ENCODE measurements at regions not wholly inside any gene's neighbourhood (a gene's known extent, or its start where the extent isn't known, plus 50 kb on each side); places are given as distances from the start of the nearest gene placed in this dataset.

- peaks cover 0 to 3% (median 0%) of the 10 kb centered on the region in 3 donors for H3K9me3 Mint-ChIP-seq
- no peaks in the 10 kb centered on the region for H3K9me3 ChIP-seq
- H3K4me3 ChIP-seq (ENCODE audit: control insufficient read depth in 1 of 2, extremely low read depth in 1 of 2, low read length in 1 of 2), result no peak overlapping the region
- H3K4me3 Mint-ChIP-seq, result no peak overlapping the region
- no peaks in the 10 kb centered on the region for H3K4me1 ChIP-seq (ENCODE audit: control insufficient read depth in 1 of 2, extremely low read depth in 1 of 2, insufficient read depth in 2 of 2, low read length in 2 of 2)
- no peak overlapping the region for H3K27ac Mint-ChIP-seq
- peaks cover 0 to 1% of the 10 kb centered on the region in 2 donors for H3K27me3 Mint-ChIP-seq
- POLR2A ChIA-PET, result no interaction called here
- H3K36me3 ChIP-seq (ENCODE audit: control insufficient read depth in 2 of 2, extremely low read depth in 1 of 2, insufficient read depth in 1 of 2, low read length in 1 of 2), result no peaks in the 10 kb centered on the region
- H3K27me3 ChIP-seq (replicated peaks in 1 of 2; ENCODE audit: control insufficient read depth in 2 of 2, extremely low read depth in 1 of 2, insufficient read depth in 2 of 2, low read length in 1 of 2), result peaks cover 0 to 4% of the 10 kb centered on the region in 2 experiments
- ATAC-seq (replicated peaks in 1 of 4) (no peak), DNase-seq (no peak)
- no peaks in the 10 kb centered on the region for H3K4me1 Mint-ChIP-seq
- H3K27ac ChIP-seq (ENCODE audit: low read length), result no peak overlapping the region
- CTCF ChIA-PET, result no interaction called here
- H3K36me3 Mint-ChIP-seq, result no peaks in the 10 kb centered on the region
- no CpG with 5 or more reads among the region's 1 CpG for WGBS (ENCODE audit: insufficient coverage)
Observed at GRCh38 chr1:55927702-55928290, 651.6 kb downstream of the PLPP3 start.

- no peak overlapping the region for H3K4me3 ChIP-seq (ENCODE audit: control insufficient read depth in 1 of 2, extremely low read depth in 1 of 2, low read length in 1 of 2)
- H3K27ac ChIP-seq (ENCODE audit: low read length), result no peak overlapping the region
- 75% methylated on average over 5 of the region's 11 CpGs for WGBS (ENCODE audit: insufficient coverage)
- no peak for ATAC-seq (replicated peaks in 1 of 4)
- Mint-ChIP-seq H3K36me3 (no peaks in the 10 kb centered on the region), H3K27ac (no peak overlapping the region), H3K27me3 (peaks cover 0 to under 1% of the 10 kb centered on the region in 2 donors), H3K9me3 (peaks cover 0 to 3% (median 0%) of the 10 kb centered on the region in 3 donors), H3K4me1 (no peaks in the 10 kb centered on the region), H3K4me3 (no peak overlapping the region)
- H3K9me3 ChIP-seq, result no peaks in the 10 kb centered on the region
- H3K27me3 ChIP-seq (replicated peaks in 1 of 2; ENCODE audit: control insufficient read depth in 2 of 2, extremely low read depth in 1 of 2, insufficient read depth in 2 of 2, low read length in 1 of 2), result peaks cover 0 to 4% of the 10 kb centered on the region in 2 experiments
- no peaks in the 10 kb centered on the region for H3K36me3 ChIP-seq (ENCODE audit: control insufficient read depth in 2 of 2, extremely low read depth in 1 of 2, insufficient read depth in 1 of 2, low read length in 1 of 2)
- POLR2A ChIA-PET, result no interaction called here
- CTCF ChIA-PET, result no interaction called here
- H3K4me1 ChIP-seq (ENCODE audit: control insufficient read depth in 1 of 2, extremely low read depth in 1 of 2, insufficient read depth in 2 of 2, low read length in 2 of 2), result no peaks in the 10 kb centered on the region
- no peak for DNase-seq
Observed at GRCh38 chr1:55926906-55927471, 652.4 kb downstream of the PLPP3 start.

- DNase-seq (no peak), ATAC-seq (replicated peaks in 1 of 4) (no peak)
- Histone ChIP-seq H3K27me3 (replicated peaks in 1 of 2; ENCODE audit: control insufficient read depth in 2 of 2, extremely low read depth in 1 of 2, insufficient read depth in 2 of 2, low read length in 1 of 2) (peaks cover 0 to 7% of the 10 kb centered on the region in 2 experiments), H3K4me1 (ENCODE audit: control insufficient read depth in 1 of 2, extremely low read depth in 1 of 2, insufficient read depth in 2 of 2, low read length in 2 of 2) (no peaks in the 10 kb centered on the region), H3K4me3 (ENCODE audit: control insufficient read depth in 1 of 2, extremely low read depth in 1 of 2, low read length in 1 of 2) (no peak overlapping the region), H3K36me3 (ENCODE audit: control insufficient read depth in 2 of 2, extremely low read depth in 1 of 2, insufficient read depth in 1 of 2, low read length in 1 of 2) (no peaks in the 10 kb centered on the region), H3K27ac (ENCODE audit: low read length) (no peak overlapping the region), H3K9me3 (no peaks in the 10 kb centered on the region)
- Mint-ChIP-seq H3K27me3 (peaks cover 2 to 4% of the 10 kb centered on the region in 2 donors), H3K36me3 (no peaks in the 10 kb centered on the region), H3K27ac (no peak overlapping the region), H3K9me3 (no peaks in the 10 kb centered on the region), H3K4me3 (no peak overlapping the region), H3K4me1 (no peaks in the 10 kb centered on the region)
- ChIA-PET CTCF (no interaction called here), POLR2A (no interaction called here)
- no CpG with 5 or more reads among the region's 3 CpGs for WGBS (ENCODE audit: insufficient coverage)
Observed at GRCh38 chr1:55916907-55917306, 662.5 kb downstream of the PLPP3 start.

- no peak overlapping the region for H3K4me3 Mint-ChIP-seq
- peaks cover 2 to 4% of the 10 kb centered on the region in 2 donors for H3K27me3 Mint-ChIP-seq
- H3K9me3 Mint-ChIP-seq, result no peaks in the 10 kb centered on the region
- CTCF ChIA-PET, result no interaction called here
- Histone ChIP-seq H3K4me3 (ENCODE audit: control insufficient read depth in 1 of 2, extremely low read depth in 1 of 2, low read length in 1 of 2) (no peak overlapping the region), H3K36me3 (ENCODE audit: control insufficient read depth in 2 of 2, extremely low read depth in 1 of 2, insufficient read depth in 1 of 2, low read length in 1 of 2) (no peaks in the 10 kb centered on the region), H3K27me3 (replicated peaks in 1 of 2; ENCODE audit: control insufficient read depth in 2 of 2, extremely low read depth in 1 of 2, insufficient read depth in 2 of 2, low read length in 1 of 2) (peaks cover 0 to 7% of the 10 kb centered on the region in 2 experiments), H3K4me1 (ENCODE audit: control insufficient read depth in 1 of 2, extremely low read depth in 1 of 2, insufficient read depth in 2 of 2, low read length in 2 of 2) (no peaks in the 10 kb centered on the region), H3K9me3 (no peaks in the 10 kb centered on the region), H3K27ac (ENCODE audit: low read length) (no peak overlapping the region)
- POLR2A ChIA-PET, result no interaction called here
- no CpG with 5 or more reads among the region's 2 CpGs for WGBS (ENCODE audit: insufficient coverage)
- no peak for DNase-seq
- H3K27ac Mint-ChIP-seq, result no peak overlapping the region
- no peaks in the 10 kb centered on the region for H3K4me1 Mint-ChIP-seq
- no peak for ATAC-seq (replicated peaks in 1 of 4)
- H3K36me3 Mint-ChIP-seq, result no peaks in the 10 kb centered on the region
Observed at GRCh38 chr1:55916481-55916880, 662.9 kb downstream of the PLPP3 start.

- H3K27me3 Mint-ChIP-seq, result peaks cover 2 to 4% of the 10 kb centered on the region in 2 donors
- H3K4me1 Mint-ChIP-seq, result no peaks in the 10 kb centered on the region
- CTCF ChIA-PET, result no interaction called here
- no peaks in the 10 kb centered on the region for H3K36me3 Mint-ChIP-seq
- H3K9me3 ChIP-seq, result no peaks in the 10 kb centered on the region
- WGBS (ENCODE audit: insufficient coverage), result 75% methylated on average over 6 of the region's 7 CpGs
- no peak overlapping the region for H3K4me3 ChIP-seq (ENCODE audit: control insufficient read depth in 1 of 2, extremely low read depth in 1 of 2, low read length in 1 of 2)
- H3K36me3 ChIP-seq (ENCODE audit: control insufficient read depth in 2 of 2, extremely low read depth in 1 of 2, insufficient read depth in 1 of 2, low read length in 1 of 2), result no peaks in the 10 kb centered on the region
- no peak overlapping the region for H3K4me3 Mint-ChIP-seq
- POLR2A ChIA-PET, result no interaction called here
- no peaks in the 10 kb centered on the region for H3K9me3 Mint-ChIP-seq
- no peak for ATAC-seq (replicated peaks in 1 of 4)
- H3K27me3 ChIP-seq (replicated peaks in 1 of 2; ENCODE audit: control insufficient read depth in 2 of 2, extremely low read depth in 1 of 2, insufficient read depth in 2 of 2, low read length in 1 of 2), result peaks cover 0 to 7% of the 10 kb centered on the region in 2 experiments
- no peak for DNase-seq
- H3K27ac ChIP-seq (ENCODE audit: low read length), result no peak overlapping the region
- H3K4me1 ChIP-seq (ENCODE audit: control insufficient read depth in 1 of 2, extremely low read depth in 1 of 2, insufficient read depth in 2 of 2, low read length in 2 of 2), result no peaks in the 10 kb centered on the region
- H3K27ac Mint-ChIP-seq, result no peak overlapping the region
Observed at GRCh38 chr1:55913565-55913964, 665.8 kb downstream of the PLPP3 start.

- Histone ChIP-seq H3K4me3 (ENCODE audit: control insufficient read depth in 1 of 2, extremely low read depth in 1 of 2, low read length in 1 of 2) (no peak overlapping the region), H3K9me3 (no peaks in the 10 kb centered on the region), H3K27me3 (replicated peaks in 1 of 2; ENCODE audit: control insufficient read depth in 2 of 2, extremely low read depth in 1 of 2, insufficient read depth in 2 of 2, low read length in 1 of 2) (peaks cover 0 to 7% of the 10 kb centered on the region in 2 experiments), H3K27ac (ENCODE audit: low read length) (no peak overlapping the region), H3K36me3 (ENCODE audit: control insufficient read depth in 2 of 2, extremely low read depth in 1 of 2, insufficient read depth in 1 of 2, low read length in 1 of 2) (no peaks in the 10 kb centered on the region), H3K4me1 (ENCODE audit: control insufficient read depth in 1 of 2, extremely low read depth in 1 of 2, insufficient read depth in 2 of 2, low read length in 2 of 2) (no peaks in the 10 kb centered on the region)
- 87% methylated on average over 6 of the region's 6 CpGs for WGBS (ENCODE audit: insufficient coverage)
- Mint-ChIP-seq H3K36me3 (no peaks in the 10 kb centered on the region), H3K27ac (no peak overlapping the region), H3K4me1 (no peaks in the 10 kb centered on the region), H3K9me3 (no peaks in the 10 kb centered on the region), H3K4me3 (no peak overlapping the region), H3K27me3 (peaks cover 2% of the 10 kb centered on the region in 2 donors)
- CTCF ChIA-PET, result no interaction called here
- ATAC-seq (replicated peaks in 1 of 4), result no peak
- no peak for DNase-seq
- POLR2A ChIA-PET, result no interaction called here
Observed at GRCh38 chr1:55912438-55912837, 666.9 kb downstream of the PLPP3 start.

GRCh38 chr1:55904541-55904940 lies 674.8 kb downstream of the PLPP3 start:
- Histone ChIP-seq H3K9me3 (no peaks in the 10 kb centered on the region), H3K27ac (ENCODE audit: low read length) (no peak overlapping the region), H3K4me3 (ENCODE audit: control insufficient read depth in 1 of 2, extremely low read depth in 1 of 2, low read length in 1 of 2) (no peak overlapping the region), H3K4me1 (ENCODE audit: control insufficient read depth in 1 of 2, extremely low read depth in 1 of 2, insufficient read depth in 2 of 2, low read length in 2 of 2) (no peaks in the 10 kb centered on the region), H3K27me3 (replicated peaks in 1 of 2; ENCODE audit: control insufficient read depth in 2 of 2, extremely low read depth in 1 of 2, insufficient read depth in 2 of 2, low read length in 1 of 2) (no peaks in the 10 kb centered on the region), H3K36me3 (ENCODE audit: control insufficient read depth in 2 of 2, extremely low read depth in 1 of 2, insufficient read depth in 1 of 2, low read length in 1 of 2) (no peaks in the 10 kb centered on the region)
- Mint-ChIP-seq H3K4me3 (no peak overlapping the region), H3K27ac (no peak overlapping the region), H3K27me3 (peaks cover 0 to 8% of the 10 kb centered on the region in 2 donors), H3K4me1 (no peaks in the 10 kb centered on the region), H3K36me3 (no peaks in the 10 kb centered on the region), H3K9me3 (peaks cover 0 to 5% (median 0%) of the 10 kb centered on the region in 3 donors)
- ATAC-seq (replicated peaks in 1 of 4) (no peak), DNase-seq (no peak)
- POLR2A ChIA-PET, result no interaction called here
- CTCF ChIA-PET, result no interaction called here
- WGBS (ENCODE audit: insufficient coverage), result no CpG with 5 or more reads among the region's 3 CpGs
